Esophagus squamous epithelium (tissue), 4 donors: ENCODE measurements at regions not wholly inside any gene's neighbourhood (a gene's known extent, or its start where the extent isn't known, plus 50 kb on each side); places are given as distances from the start of the nearest gene placed in this dataset.

ENCODE experiments used
- POLR2A ChIP-seq, 4 donors: fragments of 450-650 bp; IDR thresholded peaks; one replicate each; pipeline ENCODE4 v1.6.1; 2017; ENCODE audit warnings: antibody characterized with exemption in 4 of 4, mild to moderate bottlenecking in 4 of 4, moderate library complexity in 3 of 4
- TF ChIP-seq, protein P1 (sequence below), 6 experiments: fragments of 450-650 bp in 4 of 6; fragments of 200-600 bp in 2 of 6; sonication (generic) in 2 of 6; IDR thresholded peaks; one replicate each; pipeline ENCODE4 v1.5.1; 2016 to 2019; ENCODE audit warnings: antibody characterized with exemption in 6 of 6, mild to moderate bottlenecking in 4 of 6, moderate library complexity in 4 of 6

DNA sequence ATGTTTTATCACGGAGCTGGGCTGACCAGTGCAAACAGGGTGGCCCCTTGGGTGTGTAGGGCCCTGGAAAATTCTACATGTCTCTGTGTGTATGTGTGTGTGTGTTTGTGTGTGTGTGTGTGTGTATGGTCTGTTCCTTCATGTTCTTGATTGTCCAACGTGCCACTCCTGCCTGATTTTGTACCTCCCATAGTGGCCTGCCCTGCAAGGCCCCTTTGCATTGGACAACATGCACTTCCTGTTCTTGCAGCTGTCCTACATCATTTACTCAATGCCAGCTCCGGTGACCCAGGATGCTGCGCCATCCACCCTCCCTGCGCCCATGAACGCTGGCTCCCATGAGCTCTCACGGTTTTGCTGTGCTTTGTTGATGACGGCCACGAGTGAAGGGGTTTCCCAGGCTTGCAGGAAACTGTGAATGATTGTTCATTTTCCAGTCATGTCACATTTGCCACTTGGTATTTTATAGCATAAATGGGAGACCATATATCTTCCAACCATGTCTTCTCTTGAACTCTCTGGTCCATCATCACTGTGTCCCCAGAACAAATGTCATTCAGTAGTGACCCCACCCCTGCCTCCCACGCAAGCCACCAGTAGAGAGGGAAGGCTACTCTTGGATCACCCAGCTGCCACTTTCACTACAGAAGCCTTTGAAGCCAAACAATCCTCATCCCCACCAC lies 69.7 kb upstream of the NCK2 start:
- TF ChIP-seq, protein P1, sequence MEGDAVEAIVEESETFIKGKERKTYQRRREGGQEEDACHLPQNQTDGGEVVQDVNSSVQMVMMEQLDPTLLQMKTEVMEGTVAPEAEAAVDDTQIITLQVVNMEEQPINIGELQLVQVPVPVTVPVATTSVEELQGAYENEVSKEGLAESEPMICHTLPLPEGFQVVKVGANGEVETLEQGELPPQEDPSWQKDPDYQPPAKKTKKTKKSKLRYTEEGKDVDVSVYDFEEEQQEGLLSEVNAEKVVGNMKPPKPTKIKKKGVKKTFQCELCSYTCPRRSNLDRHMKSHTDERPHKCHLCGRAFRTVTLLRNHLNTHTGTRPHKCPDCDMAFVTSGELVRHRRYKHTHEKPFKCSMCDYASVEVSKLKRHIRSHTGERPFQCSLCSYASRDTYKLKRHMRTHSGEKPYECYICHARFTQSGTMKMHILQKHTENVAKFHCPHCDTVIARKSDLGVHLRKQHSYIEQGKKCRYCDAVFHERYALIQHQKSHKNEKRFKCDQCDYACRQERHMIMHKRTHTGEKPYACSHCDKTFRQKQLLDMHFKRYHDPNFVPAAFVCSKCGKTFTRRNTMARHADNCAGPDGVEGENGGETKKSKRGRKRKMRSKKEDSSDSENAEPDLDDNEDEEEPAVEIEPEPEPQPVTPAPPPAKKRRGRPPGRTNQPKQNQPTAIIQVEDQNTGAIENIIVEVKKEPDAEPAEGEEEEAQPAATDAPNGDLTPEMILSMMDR (IDR thresholded peaks at IDR 0.05) = no peak
- no peak for TF ChIP-seq POLR2A (IDR thresholded peaks at IDR 0.05)
